Colon (tissue), 2 donors: ENCODE measurements at regions not wholly inside any gene's neighbourhood (a gene's known extent, or its start where the extent isn't known, plus 50 kb on each side); places are given as distances from the start of the nearest gene placed in this dataset.

Experiments
- FAIRE-seq: peaks from 2 replicates; lab custom pipeline; 2012; peaks lifted over from hg19 to GRCh38; lab: Jason Lieb, UNC
- donor health status: control.
- donor health status: control.

DNA sequence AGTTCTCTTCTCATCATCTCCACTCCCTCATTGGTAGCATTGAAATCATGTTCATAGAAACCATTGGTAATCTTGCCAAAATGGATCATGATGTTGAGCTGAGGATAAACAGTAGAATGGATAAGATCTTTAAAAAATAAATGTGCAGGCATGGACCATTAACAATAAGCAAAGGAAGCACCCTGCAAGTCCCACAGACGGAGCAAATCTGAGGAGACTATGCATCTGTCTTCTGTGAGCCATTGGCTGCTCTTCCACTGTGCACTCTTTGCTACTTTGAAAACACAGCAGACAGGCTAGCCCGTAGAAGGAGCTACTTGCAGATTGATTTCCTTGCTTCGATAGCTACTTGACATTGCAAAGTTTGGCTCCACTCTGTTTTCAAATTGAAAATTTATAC is 535.0 kb downstream of the PKHD1 start:
- no peak for FAIRE-seq

DNA sequence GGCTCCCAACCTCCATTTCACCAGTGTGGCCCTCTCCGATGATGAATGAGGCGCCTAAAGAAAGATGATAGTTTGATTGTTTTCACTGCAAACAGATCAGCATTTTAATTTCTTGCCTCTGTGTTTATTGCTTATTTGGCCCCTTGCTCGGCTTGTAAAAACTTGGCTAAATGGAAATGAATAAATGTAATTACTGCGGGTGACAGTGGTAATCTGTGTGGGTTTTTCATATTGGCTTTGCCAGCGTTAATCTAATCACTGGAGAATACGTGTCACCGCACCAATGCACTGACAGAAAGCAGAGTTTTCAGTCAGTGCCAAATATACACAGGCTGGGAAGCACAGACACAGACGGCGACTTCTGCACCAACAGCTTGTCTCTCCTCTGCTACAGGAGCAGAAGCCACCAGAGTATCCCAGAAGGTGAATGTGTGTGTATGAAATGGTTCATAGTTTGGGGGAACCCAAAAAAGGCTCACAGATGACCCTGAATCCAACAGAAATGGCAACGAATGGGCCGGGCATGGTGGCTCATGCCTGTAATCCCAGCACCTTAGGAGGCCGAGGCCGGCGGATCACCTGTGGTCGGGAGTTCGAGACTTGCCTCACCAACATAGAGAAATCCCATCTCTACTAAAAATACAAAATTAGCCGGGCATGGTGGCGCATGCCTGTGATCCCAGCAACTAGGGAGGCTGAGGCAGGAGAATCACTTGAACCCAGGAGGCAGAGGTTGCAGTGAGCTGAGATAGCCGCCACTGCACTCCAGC is 534.0 kb downstream of the PKHD1 start:
- FAIRE-seq, result no peak

DNA sequence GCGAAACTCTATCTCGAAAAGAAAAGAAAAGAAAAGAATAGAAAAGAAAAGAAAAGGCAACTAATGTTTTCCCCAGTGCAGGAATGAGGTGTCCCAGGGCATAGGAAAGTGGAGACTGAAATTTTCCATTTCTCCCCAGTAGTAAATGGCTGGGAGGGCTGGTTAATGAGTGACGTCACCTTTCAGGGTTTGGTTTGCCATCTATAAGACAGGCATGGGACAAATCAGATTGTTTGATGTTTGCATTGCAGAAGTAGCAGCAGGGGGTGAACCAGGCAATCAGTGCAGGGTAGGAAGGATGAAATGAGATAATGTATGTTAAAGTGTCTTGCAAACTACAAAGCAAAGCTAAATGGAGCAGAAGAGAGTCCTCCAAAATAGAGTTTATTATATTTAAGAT is 533.4 kb downstream of the PKHD1 start:
- FAIRE-seq, result no peak

GRCh38 chr6:51559059-51559458 is 528.4 kb downstream of the PKHD1 start:
- FAIRE-seq, result no peak

DNA sequence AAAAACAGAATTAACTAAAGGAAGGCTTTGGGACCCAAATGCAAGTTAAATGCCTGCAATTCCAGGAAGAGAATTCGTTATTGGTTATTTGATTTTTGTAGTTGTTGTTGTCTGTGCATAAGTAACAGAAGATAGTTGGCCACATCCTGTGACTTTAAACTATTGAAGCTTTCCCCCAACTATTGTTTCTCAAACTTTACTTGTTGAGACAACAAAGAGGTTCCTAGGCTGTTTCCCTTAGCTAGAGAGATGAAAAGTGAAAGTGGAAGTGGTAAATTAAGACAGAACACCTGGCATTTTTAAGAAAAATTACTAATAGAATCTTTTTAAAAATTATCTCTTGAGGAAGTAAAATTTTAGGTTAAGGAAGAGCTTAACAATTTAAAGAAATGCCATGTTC is 525.2 kb downstream of the PKHD1 start:
- no peak for FAIRE-seq
